ENCODE measurements at regions not wholly inside any gene's neighbourhood (a gene's known extent, or its start where the extent isn't known, plus 50 kb on each side); places are given as distances from the start of the nearest gene placed in this dataset.

DNA sequence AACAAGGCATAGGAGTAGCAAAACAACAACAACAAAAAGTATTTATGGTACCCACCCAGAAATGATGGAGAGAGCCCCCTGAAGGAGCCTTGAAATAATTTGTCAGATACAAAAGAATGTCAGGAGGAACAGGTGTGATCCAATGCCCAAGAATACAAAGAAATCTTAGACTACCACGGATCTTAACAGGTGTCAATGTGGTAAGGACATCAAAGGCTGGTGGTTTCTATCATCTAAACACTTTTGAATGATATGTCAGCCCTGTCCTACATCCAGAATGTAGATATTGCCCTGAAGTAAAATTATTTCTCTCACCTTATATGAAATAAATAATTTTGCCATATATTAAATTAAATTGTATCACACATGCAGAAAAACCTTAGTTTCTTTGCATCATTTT is 386.4 kb upstream of the ANO5 start:
- TF ChIP-seq, protein P1, sequence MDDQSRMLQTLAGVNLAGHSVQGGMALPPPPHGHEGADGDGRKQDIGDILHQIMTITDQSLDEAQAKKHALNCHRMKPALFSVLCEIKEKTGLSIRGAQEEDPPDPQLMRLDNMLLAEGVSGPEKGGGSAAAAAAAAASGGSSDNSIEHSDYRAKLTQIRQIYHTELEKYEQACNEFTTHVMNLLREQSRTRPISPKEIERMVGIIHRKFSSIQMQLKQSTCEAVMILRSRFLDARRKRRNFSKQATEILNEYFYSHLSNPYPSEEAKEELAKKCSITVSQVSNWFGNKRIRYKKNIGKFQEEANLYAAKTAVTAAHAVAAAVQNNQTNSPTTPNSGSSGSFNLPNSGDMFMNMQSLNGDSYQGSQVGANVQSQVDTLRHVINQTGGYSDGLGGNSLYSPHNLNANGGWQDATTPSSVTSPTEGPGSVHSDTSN (CRISPR knock-in tag; IDR thresholded peaks at IDR 0.05), result no peak
- TF ChIP-seq ZNF510 (tag by site-specific recombination; IDR thresholded peaks at IDR 0.05; ENCODE audit: insufficient replicate concordance) (no peak), ZNF23 (tag by site-specific recombination; IDR thresholded peaks at IDR 0.05; ENCODE audit: borderline replicate concordance) (no peak), ZNF548 (tag by site-specific recombination; IDR thresholded peaks at IDR 0.05) (no peak)

Measured in HEK293 (cell line).